SK-N-SH (cell line): ENCODE measurements at regions not wholly inside any gene's neighbourhood (a gene's known extent, or its start where the extent isn't known, plus 50 kb on each side); places are given as distances from the start of the nearest gene placed in this dataset.

ENCODE experiments used
- CTCF ChIA-PET: fragments of 300-600, 350-600 bp; formaldehyde crosslinking; extraction: SDS; loops from one replicate; lab custom pipeline; 2021; lab: Yijun Ruan, JAX
- POLR2A ChIA-PET: fragments of 350-600 bp; sonication (Branson Sonifier 250); formaldehyde crosslinking; extraction: SDS; loops from one replicate; lab custom pipeline; 2020; ENCODE audit warnings: antibody characterized with exemption, inconsistent platforms; lab: Yijun Ruan, JAX
- DNase-seq: peaks from one replicate; pipeline ENCODE4 v3.0.0; 2012
- H2AFZ ChIP-seq: fragments of 200-600 bp; sonication (generic); 2 replicates; pipeline ENCODE4 v1.8.1; 2016; ENCODE audit warnings: antibody characterized with exemption, mild to moderate bottlenecking, low read depth
- H3F3A ChIP-seq: fragments of 200-600 bp; sonication (generic); replicated peaks from 2 replicates; pipeline ENCODE3; 2016; ENCODE audit warnings: antibody characterized with exemption, mild to moderate bottlenecking; ENCODE audit not compliant: insufficient read depth
- H3K27ac ChIP-seq, 2 experiments: fragments of 200-500 bp in 1 of 2; fragments of 200-600 bp in 1 of 2; sonication (Bioruptor generic) in 1 of 2; sonication (generic), shearing (Covaris generic) in 1 of 2; 2 replicates each; pipeline versions ENCODE4 v1.5.1 to v1.6.1; 2014 to 2016; ENCODE audit warnings: low read depth in 2 of 2, inconsistent platforms in 1 of 2, low read length in 1 of 2, mild to moderate bottlenecking in 1 of 2, mixed read lengths in 1 of 2
- H3K27me3 ChIP-seq: fragments of 200-600 bp; sonication (generic), shearing (Covaris generic); 2 replicates; pipeline ENCODE4 v1.6.1; 2016; ENCODE audit warnings: mixed run types; ENCODE audit not compliant: insufficient read depth
- H3K36me3 ChIP-seq, 2 experiments: fragments of 200-500 bp in 1 of 2; fragments of 200-600 bp in 1 of 2; sonication (Bioruptor generic) in 1 of 2; sonication (generic) in 1 of 2; replicated peaks in 1 of 2; 2 replicates each; pipeline versions ENCODE3 to v1.5.1; 2014 to 2016; ENCODE audit warnings: low read length in 1 of 2, mild to moderate bottlenecking in 1 of 2; ENCODE audit not compliant: insufficient read depth in 2 of 2, control insufficient read depth in 1 of 2
- H3K4me1 ChIP-seq, 2 experiments: fragments of 200-500 bp in 1 of 2; fragments of 200-600 bp in 1 of 2; sonication (Bioruptor generic) in 1 of 2; sonication (generic), shearing (Covaris generic) in 1 of 2; 2 replicates each; pipeline versions ENCODE4 v1.5.1 to v1.6.1; 2014 to 2016; ENCODE audit warnings: low read depth in 1 of 2, low read length in 1 of 2, mixed run types in 1 of 2; ENCODE audit not compliant: insufficient read depth in 2 of 2, control insufficient read depth in 1 of 2
- H3K4me2 ChIP-seq: fragments of 200-600 bp; sonication (generic), shearing (Covaris generic); 2 replicates; pipeline ENCODE4 v1.6.1; 2017; ENCODE audit warnings: mixed run types
- H3K4me3 ChIP-seq, 2 experiments: fragments of 200-500 bp in 1 of 2; fragments of 200-600 bp in 1 of 2; sonication (Bioruptor generic) in 1 of 2; sonication (generic), shearing (Covaris generic) in 1 of 2; 2 replicates each; pipeline versions ENCODE4 v1.5.1 to v1.8.1; 2014 to 2016; ENCODE audit warnings: low read depth in 2 of 2, inconsistent platforms in 1 of 2, low read length in 1 of 2, mild to moderate bottlenecking in 1 of 2, mixed read lengths in 1 of 2, moderate library complexity in 1 of 2
- H3K79me2 ChIP-seq: fragments of 200-600 bp; sonication (generic); 2 replicates; pipeline ENCODE4 v1.8.1; 2017; ENCODE audit warnings: mild to moderate bottlenecking; ENCODE audit not compliant: insufficient read depth
- H3K9ac ChIP-seq: fragments of 200-600 bp; sonication (generic); 2 replicates; pipeline ENCODE4 v1.6.1; 2017; ENCODE audit warnings: mixed run types
- H3K9me2 ChIP-seq: fragments of 200-600 bp; sonication (generic); 2 replicates; pipeline ENCODE4 v1.6.1; 2017; ENCODE audit warnings: mixed run types
- H3K9me3 ChIP-seq: fragments of 200-600 bp; sonication (generic); 2 replicates; pipeline ENCODE4 v1.6.1; 2017; ENCODE audit warnings: mixed run types, mild to moderate bottlenecking, moderate library complexity
- H4K20me1 ChIP-seq: fragments of 200-600 bp; sonication (generic); 2 replicates; pipeline ENCODE4 v1.6.1; 2017; ENCODE audit warnings: mild to moderate bottlenecking, mixed run types; ENCODE audit not compliant: insufficient read depth
- ELF1 ChIP-seq: IDR thresholded peaks from 2 replicates; pipeline ENCODE4 v1.4.0; 2012
- FOXJ3 ChIP-seq: sonication (generic); formaldehyde crosslinking; IDR thresholded peaks from 2 replicates; pipeline ENCODE4 v1.5.1; 2020; ENCODE audit warnings: mild to moderate bottlenecking, missing genetic modification reagents
- FOXM1 ChIP-seq: IDR thresholded peaks from 2 replicates; pipeline ENCODE4 v1.4.0; 2012; ENCODE audit warnings: low read depth, mild to moderate bottlenecking
- GATA2 ChIP-seq: sonication (generic); formaldehyde crosslinking; IDR thresholded peaks from 2 replicates; pipeline ENCODE4 v1.5.0; 2020; ENCODE audit warnings: mild to moderate bottlenecking, missing genetic modification reagents
- MXI1 ChIP-seq: IDR thresholded peaks from 2 replicates; pipeline ENCODE4 v1.6.1; 2012; ENCODE audit warnings: mild to moderate bottlenecking, low read depth, low read length, improper control_type of control experiment
- NFIC ChIP-seq: IDR thresholded peaks from 2 replicates; pipeline ENCODE4 v1.4.0; 2012; ENCODE audit warnings: borderline replicate concordance
- NRF1 ChIP-seq: IDR thresholded peaks from 2 replicates; pipeline ENCODE4 v1.6.1; 2012; ENCODE audit warnings: low read depth, mild to moderate bottlenecking, low read length
- RAD21 ChIP-seq: IDR thresholded peaks from 2 replicates; pipeline ENCODE4 v1.6.1; 2012; ENCODE audit warnings: mild to moderate bottlenecking, low read length
- TAF1 ChIP-seq: IDR thresholded peaks from 2 replicates; pipeline ENCODE4 v1.6.1; 2012; ENCODE audit warnings: low read depth, mild to moderate bottlenecking, low read length, moderate library complexity, borderline replicate concordance
- TCF12 ChIP-seq: IDR thresholded peaks from 2 replicates; pipeline ENCODE4 v1.4.0; 2012
- WGBS: methylation state at CpG from one replicate; pipeline ENCODE4 v1.1.6; 2017; ENCODE audit warnings: low lambda C conversion rate; 5-methylcytosine and 5-hydroxymethylcytosine counted together
- TF ChIP-seq, protein P1 (sequence below): fragments of 200-600 bp; sonication (generic); IDR thresholded peaks from 2 replicates; pipeline ENCODE4 v1.6.1; 2017; ENCODE audit warnings: antibody characterized with exemption, mild to moderate bottlenecking, moderate library complexity
- TF ChIP-seq, protein P2 (sequence below): IDR thresholded peaks from 2 replicates; pipeline ENCODE4; 2012

DNA sequence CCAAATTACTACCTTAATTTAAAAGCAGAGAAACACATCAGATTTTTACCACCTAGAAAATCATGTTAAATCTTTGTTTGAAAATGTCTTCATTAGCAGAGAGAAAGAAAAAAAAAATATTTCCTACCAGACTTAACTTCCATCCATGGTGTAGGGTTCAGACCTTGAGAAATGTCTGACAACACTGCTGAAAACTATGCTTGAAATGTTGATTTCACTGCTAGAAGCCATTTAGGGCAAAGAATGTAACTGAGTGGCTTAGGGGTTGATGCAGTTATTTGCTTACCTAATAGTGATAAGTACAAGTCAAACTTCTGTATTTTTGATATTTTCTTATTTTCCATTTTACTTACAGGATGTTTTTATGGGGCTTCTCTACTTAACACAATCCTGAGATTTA, 495.6 kb upstream of the NEGR1 start:
- Histone ChIP-seq H3K4me1 (peaks cover 0 to 5% of the 10 kb centered on the region in 2 experiments; a peak in 2 of 4 replicates), H3K27me3 (no peaks in the 10 kb centered on the region), H3F3A (no peaks in the 10 kb centered on the region), H2AFZ (no peak overlapping the region), H3K9me3 (no peaks in the 10 kb centered on the region; the same call in 1 of the 2 replicates), H3K9me2 (no peaks in the 10 kb centered on the region; the same call in 1 of the 2 replicates), H3K36me3 (peaks cover 0 to 3% of the 10 kb centered on the region in 2 experiments), H3K79me2 (no peaks in the 10 kb centered on the region), H3K4me3 (no peak overlapping the region), H4K20me1 (no peaks in the 10 kb centered on the region), H3K9ac (no peak overlapping the region), H3K4me2 (no peak overlapping the region), H3K27ac (no peak overlapping the region)
- POLR2A ChIA-PET, result no interaction called here
- no peak for TF ChIP-seq FOXJ3 (CRISPR knock-in tag)
- TF ChIP-seq FOXM1, result no peak
- no peak for TF ChIP-seq TCF12
- no peak for TF ChIP-seq RAD21
- CTCF ChIA-PET, result no interaction called here
- DNase-seq, result no peak

DNA sequence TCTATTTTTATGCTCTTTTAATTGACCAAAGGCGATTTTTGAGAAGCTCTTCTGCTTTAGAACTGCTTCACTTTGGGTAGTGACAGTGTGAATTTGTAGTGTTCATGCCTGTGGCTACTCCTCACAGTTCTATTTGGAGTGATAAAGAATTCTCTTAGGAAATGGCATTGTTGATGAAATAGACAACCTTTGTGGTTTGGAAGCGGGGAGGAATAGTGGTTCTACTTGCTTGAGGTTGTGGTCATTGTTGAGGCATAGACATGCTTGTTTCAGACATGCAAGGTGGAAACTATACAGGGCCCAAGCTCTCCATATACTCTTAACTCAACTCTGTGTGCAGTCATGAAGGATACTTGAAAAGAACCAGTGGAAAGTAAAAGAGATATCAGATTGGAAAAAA, 481.1 kb upstream of the NEGR1 start:
- DNase-seq, result no peak

More for the DNA sequence above, 481.1 kb upstream of the NEGR1 start:
- no peak for TF ChIP-seq TCF12
- TF ChIP-seq NFIC, result no peak
- no peak for TF ChIP-seq FOXJ3 (CRISPR knock-in tag)
- TF ChIP-seq ELF1, result no peak
- no peak for TF ChIP-seq MXI1
- no peak for TF ChIP-seq NRF1
- no peak for TF ChIP-seq GATA2 (CRISPR knock-in tag)
- TF ChIP-seq, protein P1, sequence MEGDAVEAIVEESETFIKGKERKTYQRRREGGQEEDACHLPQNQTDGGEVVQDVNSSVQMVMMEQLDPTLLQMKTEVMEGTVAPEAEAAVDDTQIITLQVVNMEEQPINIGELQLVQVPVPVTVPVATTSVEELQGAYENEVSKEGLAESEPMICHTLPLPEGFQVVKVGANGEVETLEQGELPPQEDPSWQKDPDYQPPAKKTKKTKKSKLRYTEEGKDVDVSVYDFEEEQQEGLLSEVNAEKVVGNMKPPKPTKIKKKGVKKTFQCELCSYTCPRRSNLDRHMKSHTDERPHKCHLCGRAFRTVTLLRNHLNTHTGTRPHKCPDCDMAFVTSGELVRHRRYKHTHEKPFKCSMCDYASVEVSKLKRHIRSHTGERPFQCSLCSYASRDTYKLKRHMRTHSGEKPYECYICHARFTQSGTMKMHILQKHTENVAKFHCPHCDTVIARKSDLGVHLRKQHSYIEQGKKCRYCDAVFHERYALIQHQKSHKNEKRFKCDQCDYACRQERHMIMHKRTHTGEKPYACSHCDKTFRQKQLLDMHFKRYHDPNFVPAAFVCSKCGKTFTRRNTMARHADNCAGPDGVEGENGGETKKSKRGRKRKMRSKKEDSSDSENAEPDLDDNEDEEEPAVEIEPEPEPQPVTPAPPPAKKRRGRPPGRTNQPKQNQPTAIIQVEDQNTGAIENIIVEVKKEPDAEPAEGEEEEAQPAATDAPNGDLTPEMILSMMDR, result no peak
- no peak for TF ChIP-seq RAD21
- no peak for TF ChIP-seq TAF1
- TF ChIP-seq, protein P2, sequence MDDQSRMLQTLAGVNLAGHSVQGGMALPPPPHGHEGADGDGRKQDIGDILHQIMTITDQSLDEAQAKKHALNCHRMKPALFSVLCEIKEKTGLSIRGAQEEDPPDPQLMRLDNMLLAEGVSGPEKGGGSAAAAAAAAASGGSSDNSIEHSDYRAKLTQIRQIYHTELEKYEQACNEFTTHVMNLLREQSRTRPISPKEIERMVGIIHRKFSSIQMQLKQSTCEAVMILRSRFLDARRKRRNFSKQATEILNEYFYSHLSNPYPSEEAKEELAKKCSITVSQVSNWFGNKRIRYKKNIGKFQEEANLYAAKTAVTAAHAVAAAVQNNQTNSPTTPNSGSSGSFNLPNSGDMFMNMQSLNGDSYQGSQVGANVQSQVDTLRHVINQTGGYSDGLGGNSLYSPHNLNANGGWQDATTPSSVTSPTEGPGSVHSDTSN, result no peak
- H3K4me3 ChIP-seq, result no peak overlapping the region
- no peaks in the 10 kb centered on the region for H3K4me1 ChIP-seq
- no peak overlapping the region for H3K4me2 ChIP-seq
- 12% methylated on average over 2 of the region's 2 CpGs for WGBS
- H3K27ac ChIP-seq, result no peak overlapping the region
- H3K27me3 ChIP-seq, result no peaks in the 10 kb centered on the region
- H4K20me1 ChIP-seq, result no peaks in the 10 kb centered on the region
- no peaks in the 10 kb centered on the region for H3K36me3 ChIP-seq
- ChIA-PET CTCF (no interaction called here), POLR2A (no interaction called here)
- no peak overlapping the region for H2AFZ ChIP-seq
- H3K9ac ChIP-seq, result no peak overlapping the region
- no peaks in the 10 kb centered on the region for H3K79me2 ChIP-seq
- no peaks in the 10 kb centered on the region for H3F3A ChIP-seq
- no peaks in the 10 kb centered on the region; the same call in 1 of the 2 replicates for H3K9me3 ChIP-seq
- no peaks in the 10 kb centered on the region for H3K9me2 ChIP-seq
